Progenitor cell of endocrine pancreas (in vitro differentiated cells): ENCODE measurements at regions not wholly inside any gene's neighbourhood (a gene's known extent, or its start where the extent isn't known, plus 50 kb on each side); places are given as distances from the start of the nearest gene placed in this dataset.

Experiments used
- DNase-seq: peaks from one replicate; pipeline ENCODE4 v3.0.0; 2021; ENCODE audit warnings: low spot score; ENCODE audit not compliant: unreplicated experiment
- H3K27ac Mint-ChIP-seq: 2 replicates; pipeline ENCODE4 v1.8.0; 2021; ENCODE audit warnings: mild to moderate bottlenecking, moderate library complexity, mixed read lengths
- H3K27me3 Mint-ChIP-seq: 2 replicates; pipeline ENCODE4 v1.8.0; 2021; ENCODE audit warnings: mixed read lengths
- H3K36me3 Mint-ChIP-seq: 2 replicates; pipeline ENCODE4 v1.8.0; 2022; ENCODE audit warnings: mixed read lengths; ENCODE audit not compliant: insufficient read depth
- H3K4me1 Mint-ChIP-seq: 2 replicates; pipeline ENCODE4 v1.8.0; 2021; ENCODE audit warnings: low read depth, mixed read lengths
- H3K4me3 Mint-ChIP-seq: 2 replicates; pipeline ENCODE4 v1.8.0; 2021; ENCODE audit warnings: low read depth, mild to moderate bottlenecking, moderate library complexity, mixed read lengths
- H3K9me3 Mint-ChIP-seq: 2 replicates; pipeline ENCODE4 v1.8.0; 2021; ENCODE audit warnings: low read depth, mixed read lengths
- CTCF ChIP-seq: fragments of 200-600 bp; sonication (generic); IDR thresholded peaks from one replicate; pipeline ENCODE4 v1.5.0; 2021; ENCODE audit warnings: antibody characterized with exemption, mild to moderate bottlenecking; ENCODE audit not compliant: unreplicated experiment

GRCh38 chr9:75389101-75389500 lies 300.8 kb downstream of the OSTF1 start:
- no peaks in the 10 kb centered on the region for H3K27me3 Mint-ChIP-seq
- no peaks in the 10 kb centered on the region for H3K36me3 Mint-ChIP-seq

GRCh38 chr9:75390951-75391350 lies 302.6 kb downstream of the OSTF1 start:
- Mint-ChIP-seq H3K4me3 (no peak overlapping the region), H3K9me3 (peaks cover 5% of the 10 kb centered on the region), H3K27ac (no peak overlapping the region), H3K27me3 (no peaks in the 10 kb centered on the region), H3K36me3 (no peaks in the 10 kb centered on the region), H3K4me1 (no peaks in the 10 kb centered on the region)
- TF ChIP-seq CTCF: no peak
- DNase-seq: no peak

More at GRCh38 chr9:75389101-75389500, 300.8 kb downstream of the OSTF1 start:
- no peak for TF ChIP-seq CTCF
- Mint-ChIP-seq H3K27ac (no peak overlapping the region), H3K4me1 (no peaks in the 10 kb centered on the region), H3K4me3 (no peak overlapping the region), H3K9me3 (peaks cover 15% of the 10 kb centered on the region)
- no peak for DNase-seq

DNA sequence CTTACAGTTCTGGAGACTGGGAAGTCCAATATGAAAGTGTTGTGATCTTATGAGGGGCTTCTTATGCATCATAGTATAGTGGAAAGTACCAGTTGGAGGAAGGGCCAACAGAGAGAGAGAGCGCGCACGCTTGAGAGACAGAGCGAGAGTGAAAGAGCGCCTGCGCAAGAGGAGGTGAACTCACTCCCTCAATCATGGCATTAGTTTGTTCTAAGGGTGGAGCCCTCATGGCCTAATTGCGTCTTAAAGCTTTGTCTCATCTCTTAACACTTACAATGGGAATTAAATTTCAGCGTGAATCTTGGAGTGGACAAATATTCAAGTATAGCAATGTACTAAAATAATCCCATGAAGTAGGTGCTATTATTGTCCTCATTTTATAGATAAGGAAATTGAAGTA lies 303.2 kb downstream of the OSTF1 start:
- Mint-ChIP-seq H3K9me3 (no peaks in the 10 kb centered on the region), H3K4me3 (no peak overlapping the region)

DNA sequence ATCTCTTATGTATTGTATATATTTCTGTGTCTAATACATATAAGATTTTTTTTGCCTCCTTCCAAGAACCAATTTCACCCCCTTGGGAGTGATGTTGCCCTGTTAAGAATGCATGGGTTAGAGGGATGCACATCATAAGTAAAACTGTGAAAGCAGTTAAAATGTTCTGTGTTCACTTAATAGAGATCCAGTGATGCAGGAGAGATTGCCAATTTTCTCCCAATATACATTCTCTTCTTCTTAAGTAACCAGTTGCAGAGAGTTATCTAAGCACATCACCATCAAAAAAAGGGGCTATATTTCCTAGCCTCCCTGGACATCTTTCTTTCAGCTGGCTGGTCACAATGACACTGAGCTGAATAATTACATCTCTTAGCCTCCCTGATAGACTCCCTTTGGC lies 307.0 kb downstream of the OSTF1 start:
- Mint-ChIP-seq H3K27me3 (no peaks in the 10 kb centered on the region), H3K4me1 (no peaks in the 10 kb centered on the region), H3K4me3 (no peak overlapping the region), H3K27ac (no peak overlapping the region), H3K36me3 (no peaks in the 10 kb centered on the region), H3K9me3 (no peaks in the 10 kb centered on the region)
- no peak for DNase-seq
- no peak for TF ChIP-seq CTCF

More for the DNA sequence above, 303.2 kb downstream of the OSTF1 start:
- Mint-ChIP-seq H3K36me3 (no peaks in the 10 kb centered on the region), H3K4me1 (no peaks in the 10 kb centered on the region), H3K27ac (no peak overlapping the region), H3K27me3 (no peaks in the 10 kb centered on the region)
- no peak for TF ChIP-seq CTCF
- DNase-seq: no peak

DNA sequence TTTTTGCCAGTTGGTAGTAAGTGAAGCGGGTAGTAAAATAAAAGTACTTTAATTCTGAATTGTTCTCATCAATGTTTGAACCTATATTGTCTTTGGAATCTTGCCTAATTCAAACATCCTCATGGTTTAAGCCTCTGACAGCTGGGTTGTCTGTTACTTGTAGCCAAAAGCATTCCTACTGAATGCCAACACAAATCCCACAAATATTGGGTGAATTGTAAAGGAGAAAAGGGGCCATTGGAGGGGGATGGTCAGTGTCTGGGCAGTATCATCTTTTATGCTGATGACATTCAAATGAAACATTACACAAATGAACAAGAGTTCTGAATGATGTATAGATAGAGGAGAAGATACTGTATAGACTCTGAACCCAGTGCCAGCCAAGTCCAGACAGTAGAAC lies 309.5 kb downstream of the OSTF1 start:
- no peaks in the 10 kb centered on the region for H3K9me3 Mint-ChIP-seq
- H3K27me3 Mint-ChIP-seq: no peaks in the 10 kb centered on the region
- no peak overlapping the region for H3K27ac Mint-ChIP-seq
- H3K4me3 Mint-ChIP-seq: no peak overlapping the region
- no peaks in the 10 kb centered on the region for H3K4me1 Mint-ChIP-seq
- no peak for DNase-seq
- TF ChIP-seq CTCF: no peak
- no peaks in the 10 kb centered on the region for H3K36me3 Mint-ChIP-seq

DNA sequence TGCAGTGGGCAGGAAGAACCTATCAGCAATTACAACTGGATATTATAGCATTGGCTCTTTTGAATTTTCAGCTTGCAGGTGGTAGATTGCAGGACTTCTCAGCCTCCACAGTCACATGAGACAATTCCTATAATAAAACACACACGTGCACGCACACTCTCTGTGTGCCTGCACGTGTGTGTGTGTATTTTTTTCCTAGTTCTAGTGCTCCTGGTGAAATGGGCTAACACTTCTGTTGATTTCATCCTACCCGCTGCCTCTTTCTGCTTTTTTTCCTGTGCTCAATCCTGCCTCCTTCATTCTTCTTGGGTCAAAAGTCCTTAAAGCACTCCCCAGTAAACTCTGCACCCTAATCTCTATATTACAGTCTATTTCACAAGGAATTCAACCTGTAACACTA lies 320.1 kb downstream of the OSTF1 start:
- H3K36me3 Mint-ChIP-seq: no peaks in the 10 kb centered on the region
- peaks cover 4% of the 10 kb centered on the region for H3K9me3 Mint-ChIP-seq
- no peak for TF ChIP-seq CTCF
- H3K27me3 Mint-ChIP-seq: peaks cover 8% of the 10 kb centered on the region
- no peak overlapping the region for H3K4me3 Mint-ChIP-seq
- no peak overlapping the region for H3K27ac Mint-ChIP-seq
- DNase-seq: no peak
- peaks cover 3% of the 10 kb centered on the region for H3K4me1 Mint-ChIP-seq
